CD4-positive, alpha-beta memory T cell (primary cell): ENCODE measurements at regions not wholly inside any gene's neighbourhood (a gene's known extent, or its start where the extent isn't known, plus 50 kb on each side); places are given as distances from the start of the nearest gene placed in this dataset.

Experiments used
- CTCF ChIA-PET: fragments of 350-600 bp; sonication (Branson Sonifier 250); formaldehyde crosslinking; loops from one replicate; lab custom pipeline; 2021; ENCODE audit warnings: inconsistent platforms; ENCODE audit not compliant: partially characterized antibody; lab: Charles Lee
- POLR2A ChIA-PET: fragments of 350-600 bp; sonication (Branson Sonifier 250); formaldehyde crosslinking; loops from one replicate; lab custom pipeline; 2021; ENCODE audit not compliant: partially characterized antibody; lab: Charles Lee
- DNase-seq, 5 donors: peaks; one replicate each; pipeline versions ENCODE4 v3.0.0 to v3.0.0-alpha.2; 2020 to 2022; ENCODE audit warnings: mixed read lengths in 1 of 5
- H3K27ac ChIP-seq: one replicate; pipeline ENCODE4 v1.7.0; 2013; ENCODE audit warnings: low read depth, low read length
- H3K27me3 ChIP-seq: 2 replicates; pipeline ENCODE4 v1.7.0; 2013; ENCODE audit warnings: mild to moderate bottlenecking, low read length, moderate library complexity; ENCODE audit not compliant: insufficient read depth
- H3K36me3 ChIP-seq: 2 replicates; pipeline ENCODE4 v1.7.0; 2013; ENCODE audit warnings: mild to moderate bottlenecking, low read length, moderate library complexity; ENCODE audit not compliant: insufficient read depth
- H3K4me1 ChIP-seq: 2 replicates; pipeline ENCODE4 v1.7.0; 2013; ENCODE audit warnings: mild to moderate bottlenecking, low read length, moderate library complexity; ENCODE audit not compliant: insufficient read depth
- H3K4me3 ChIP-seq, 2 donors: one replicate each; pipeline ENCODE4 v1.7.0; 2013; ENCODE audit warnings: low read length in 2 of 2, mild to moderate bottlenecking in 1 of 2
- H3K9me3 ChIP-seq, 2 donors: one replicate each; pipeline ENCODE4 v1.7.0; 2013; ENCODE audit warnings: low read length in 2 of 2, control low read depth in 1 of 2; ENCODE audit not compliant: control insufficient read depth in 1 of 2
- H3K27ac Mint-ChIP-seq, 7 donors: one replicate each; pipeline ENCODE4 v1.8.0; 2020 to 2021; ENCODE audit warnings: mixed read lengths in 7 of 7, mild to moderate bottlenecking in 6 of 7, inconsistent platforms in 3 of 7, moderate library complexity in 3 of 7
- H3K27me3 Mint-ChIP-seq, 2 donors: one replicate each; pipeline ENCODE4 v1.8.0; 2020 to 2021; ENCODE audit warnings: mixed read lengths in 2 of 2
- H3K36me3 Mint-ChIP-seq, 2 donors: one replicate each; pipeline ENCODE4 v1.8.0; 2020 to 2021; ENCODE audit warnings: mixed read lengths in 2 of 2, inconsistent platforms in 1 of 2, mild to moderate bottlenecking in 1 of 2
- H3K4me1 Mint-ChIP-seq, 4 donors: one replicate each; pipeline ENCODE4 v1.8.0; 2020 to 2021; ENCODE audit warnings: mixed read lengths in 4 of 4, mild to moderate bottlenecking in 1 of 4
- H3K4me3 Mint-ChIP-seq, 8 donors: one replicate each; pipeline ENCODE4 v1.8.0; 2020 to 2021; ENCODE audit warnings: mixed read lengths in 8 of 8, mild to moderate bottlenecking in 7 of 8, moderate library complexity in 6 of 8, inconsistent platforms in 3 of 8
- H3K9me3 Mint-ChIP-seq, 8 donors: one replicate each; pipeline ENCODE4 v1.8.0; 2020 to 2021; ENCODE audit warnings: mixed read lengths in 8 of 8, mild to moderate bottlenecking in 5 of 8, inconsistent platforms in 3 of 8, moderate library complexity in 1 of 8
- intact Hi-C: fragments of 100-400 bp; cut with micrococcal nuclease; formaldehyde crosslinking; loops from one replicate; pipeline ENCODE4 v1.15.1; 2023

GRCh38 chr20:24097506-24098245 is 109.1 kb upstream of the GGTLC1 start:
- peaks cover 0 to 6% (median 4%) of the 10 kb centered on the region in 4 donors for H3K4me1 Mint-ChIP-seq

GRCh38 chr20:24096864-24097450 is 108.4 kb upstream of the GGTLC1 start:
- no peak for DNase-seq
- Mint-ChIP-seq H3K27me3 (peaks cover 0 to 2% of the 10 kb centered on the region in 2 donors), H3K27ac (peak overlapping the region in 2 of 7 donors; percentile 13 to 76), H3K4me1 (peaks cover 0 to 6% (median 4%) of the 10 kb centered on the region in 4 donors), H3K4me3 (no peak overlapping the region), H3K9me3 (no peaks in the 10 kb centered on the region), H3K36me3 (peaks cover 0 to 4% of the 10 kb centered on the region in 2 donors)
- no peaks in the 10 kb centered on the region for H3K36me3 ChIP-seq
- no peaks in the 10 kb centered on the region for H3K4me1 ChIP-seq
- no peaks in the 10 kb centered on the region for H3K9me3 ChIP-seq
- POLR2A ChIA-PET, result no interaction called here
- no peaks in the 10 kb centered on the region for H3K27me3 ChIP-seq
- intact Hi-C loops, result no loop called here
- no peak overlapping the region for H3K4me3 ChIP-seq
- no peak overlapping the region for H3K27ac ChIP-seq
- CTCF ChIA-PET, result interaction anchor here (3.6 kb wide), 1 partner anchor 159 kb away, joined by 58 read pairs; no protein-coding TSS in a partner anchor

More at GRCh38 chr20:24097506-24098245, 109.1 kb upstream of the GGTLC1 start:
- no peak overlapping the region for H3K4me3 ChIP-seq
- intact Hi-C loops, result no loop called here
- ChIA-PET POLR2A (interaction anchor here (0.6 kb wide), 2 partner anchors 42 to 70 kb away, joined by 3 to 4 read pairs; no protein-coding TSS in a partner anchor), CTCF (interaction anchor here (1.5 to 3.6 kb wide), 2 partner anchors 101 to 159 kb away, joined by 6 to 58 read pairs; no protein-coding TSS in a partner anchor)
- Mint-ChIP-seq H3K27me3 (peaks cover 0 to 2% of the 10 kb centered on the region in 2 donors), H3K4me3 (no peak overlapping the region), H3K9me3 (no peaks in the 10 kb centered on the region), H3K36me3 (no peaks in the 10 kb centered on the region), H3K27ac (no peak overlapping the region)
- H3K36me3 ChIP-seq, result no peaks in the 10 kb centered on the region
- H3K4me1 ChIP-seq, result no peaks in the 10 kb centered on the region
- no peak for DNase-seq
- H3K27ac ChIP-seq, result no peak overlapping the region
- no peaks in the 10 kb centered on the region for H3K27me3 ChIP-seq
- no peaks in the 10 kb centered on the region for H3K9me3 ChIP-seq

GRCh38 chr20:24096264-24096663 is 107.7 kb upstream of the GGTLC1 start:
- H3K27ac ChIP-seq, result no peak overlapping the region
- Mint-ChIP-seq H3K36me3 (peaks cover 0 to 4% of the 10 kb centered on the region in 2 donors), H3K4me3 (no peak overlapping the region), H3K27ac (peak overlapping the region in 1 of 7 donors; percentile 37), H3K4me1 (peaks cover 0 to 6% (median 4%) of the 10 kb centered on the region in 4 donors), H3K27me3 (peaks cover 0 to 2% of the 10 kb centered on the region in 2 donors), H3K9me3 (no peaks in the 10 kb centered on the region)
- H3K27me3 ChIP-seq, result no peaks in the 10 kb centered on the region
- ChIA-PET CTCF (interaction anchor here (1.3 kb wide), 1 partner anchor 8 kb away, joined by 4 read pairs; no protein-coding TSS in a partner anchor), POLR2A (no interaction called here)
- no peaks in the 10 kb centered on the region for H3K9me3 ChIP-seq
- DNase-seq, result no peak
- H3K4me3 ChIP-seq, result no peak overlapping the region
- H3K36me3 ChIP-seq, result no peaks in the 10 kb centered on the region
- intact Hi-C loops, result no loop called here
- no peaks in the 10 kb centered on the region for H3K4me1 ChIP-seq

- H3K4me3 Mint-ChIP-seq, result no peak overlapping the region
- Histone ChIP-seq H3K4me3 (no peak overlapping the region), H3K36me3 (no peaks in the 10 kb centered on the region), H3K4me1 (no peaks in the 10 kb centered on the region), H3K27me3 (no peaks in the 10 kb centered on the region), H3K27ac (no peak overlapping the region), H3K9me3 (no peaks in the 10 kb centered on the region)
- CTCF ChIA-PET, result interaction anchor here (1.3 kb wide), 1 partner anchor 8 kb away, joined by 4 read pairs; no protein-coding TSS in a partner anchor
- intact Hi-C loops, result no loop called here
- POLR2A ChIA-PET, result no interaction called here
- H3K27me3 Mint-ChIP-seq, result peaks cover 0 to 2% of the 10 kb centered on the region in 2 donors
- H3K4me1 Mint-ChIP-seq, result peaks cover 0 to 6% (median 4%) of the 10 kb centered on the region in 4 donors
- H3K36me3 Mint-ChIP-seq, result peaks cover 0 to 4% of the 10 kb centered on the region in 2 donors
- H3K9me3 Mint-ChIP-seq, result no peaks in the 10 kb centered on the region
- DNase-seq, result no peak
- no peak overlapping the region for H3K27ac Mint-ChIP-seq
Measured at GRCh38 chr20:24095756-24096155, 107.2 kb upstream of the GGTLC1 start.

- Histone ChIP-seq H3K27ac (no peak overlapping the region), H3K36me3 (no peaks in the 10 kb centered on the region), H3K27me3 (no peaks in the 10 kb centered on the region), H3K9me3 (no peaks in the 10 kb centered on the region), H3K4me3 (no peak overlapping the region), H3K4me1 (no peaks in the 10 kb centered on the region)
- intact Hi-C loops, result no loop called here
- CTCF ChIA-PET, result interaction anchor here (1.3 kb wide), 1 partner anchor 9 kb away, joined by 4 read pairs; no protein-coding TSS in a partner anchor
- peaks cover 0 to 2% of the 10 kb centered on the region in 2 donors for H3K27me3 Mint-ChIP-seq
- peaks cover 0 to 4% of the 10 kb centered on the region in 2 donors for H3K36me3 Mint-ChIP-seq
- DNase-seq, result no peak
- peaks cover 0 to 2% (median under 1%) of the 10 kb centered on the region in 4 donors for H3K4me1 Mint-ChIP-seq
- POLR2A ChIA-PET, result no interaction called here
- peak overlapping the region in 1 of 7 donors; percentile 32 for H3K27ac Mint-ChIP-seq
- no peaks in the 10 kb centered on the region for H3K9me3 Mint-ChIP-seq
- no peak overlapping the region for H3K4me3 Mint-ChIP-seq
Measured at GRCh38 chr20:24095303-24095702, 106.7 kb upstream of the GGTLC1 start.

GRCh38 chr20:24089576-24089975 is 101.0 kb upstream of the GGTLC1 start:
- H3K9me3 ChIP-seq, result no peaks in the 10 kb centered on the region
- H3K4me1 ChIP-seq, result no peaks in the 10 kb centered on the region
- no peaks in the 10 kb centered on the region for H3K27me3 Mint-ChIP-seq
- H3K27ac ChIP-seq, result no peak overlapping the region
- peaks cover 0 to 2% (median 0%) of the 10 kb centered on the region in 8 donors for H3K9me3 Mint-ChIP-seq
- no peak overlapping the region for H3K27ac Mint-ChIP-seq
- H3K36me3 Mint-ChIP-seq, result peaks cover 0 to 4% of the 10 kb centered on the region in 2 donors
- no peaks in the 10 kb centered on the region for H3K27me3 ChIP-seq
- no peaks in the 10 kb centered on the region for H3K4me1 Mint-ChIP-seq
- no peak overlapping the region for H3K4me3 Mint-ChIP-seq
- H3K4me3 ChIP-seq, result no peak overlapping the region
- H3K36me3 ChIP-seq, result no peaks in the 10 kb centered on the region
- POLR2A ChIA-PET, result no interaction called here
- intact Hi-C loops, result no loop called here
- no peak for DNase-seq
- CTCF ChIA-PET, result no interaction called here

GRCh38 chr20:24086121-24086520 is 97.5 kb upstream of the GGTLC1 start:
- ChIA-PET CTCF (no interaction called here), POLR2A (interaction anchor here (1.4 kb wide), 1 partner anchor 24 kb away, joined by 3 read pairs; no protein-coding TSS in a partner anchor)
- no peaks in the 10 kb centered on the region for H3K27me3 ChIP-seq
- Mint-ChIP-seq H3K36me3 (no peaks in the 10 kb centered on the region), H3K27ac (no peak overlapping the region), H3K9me3 (peaks cover 0 to 2% (median 0%) of the 10 kb centered on the region in 8 donors), H3K27me3 (peaks cover 0 to 3% of the 10 kb centered on the region in 2 donors), H3K4me3 (no peak overlapping the region), H3K4me1 (no peaks in the 10 kb centered on the region)
- no peaks in the 10 kb centered on the region for H3K4me1 ChIP-seq
- intact Hi-C loops, result no loop called here
- H3K4me3 ChIP-seq, result no peak overlapping the region
- no peaks in the 10 kb centered on the region for H3K9me3 ChIP-seq
- H3K27ac ChIP-seq, result no peak overlapping the region
- DNase-seq, result no peak
- no peaks in the 10 kb centered on the region for H3K36me3 ChIP-seq
